K562 (cell line): ENCODE measurements at regions not wholly inside any gene's neighbourhood (a gene's known extent, or its start where the extent isn't known, plus 50 kb on each side); places are given as distances from the start of the nearest gene placed in this dataset.

Experiments used
- CTCF ChIP-seq, 3 experiments: IDR thresholded peaks in 2 of 3; conservative IDR thresholded peaks in 1 of 3; 2 replicates each; pipeline ENCODE4 v1.5.1; 2011 to 2012; ENCODE audit warnings: low read length in 3 of 3, mild to moderate bottlenecking in 3 of 3, control low read depth in 2 of 3, improper control_type of control experiment in 1 of 3, inconsistent platforms in 1 of 3, low read depth in 1 of 3, mixed read lengths in 1 of 3, moderate library complexity in 1 of 3; ENCODE audit not compliant: insufficient read depth in 2 of 3
- JUN ChIP-seq, 2 experiments: sonication (generic) in 1 of 2; formaldehyde crosslinking in 1 of 2; IDR thresholded peaks; 2 replicates each; pipeline versions ENCODE4 v1.6.1 to v1.8.0; 2012 to 2022; ENCODE audit warnings: borderline replicate concordance in 2 of 2, mild to moderate bottlenecking in 2 of 2, improper control_type of control experiment in 1 of 2, low read depth in 1 of 2, low read length in 1 of 2, missing genetic modification reagents in 1 of 2
- NFRKB ChIP-seq: fragments of 450-650 bp; IDR thresholded peaks from 2 replicates; pipeline ENCODE4 v1.6.1; 2016; ENCODE audit warnings: low read depth

DNA sequence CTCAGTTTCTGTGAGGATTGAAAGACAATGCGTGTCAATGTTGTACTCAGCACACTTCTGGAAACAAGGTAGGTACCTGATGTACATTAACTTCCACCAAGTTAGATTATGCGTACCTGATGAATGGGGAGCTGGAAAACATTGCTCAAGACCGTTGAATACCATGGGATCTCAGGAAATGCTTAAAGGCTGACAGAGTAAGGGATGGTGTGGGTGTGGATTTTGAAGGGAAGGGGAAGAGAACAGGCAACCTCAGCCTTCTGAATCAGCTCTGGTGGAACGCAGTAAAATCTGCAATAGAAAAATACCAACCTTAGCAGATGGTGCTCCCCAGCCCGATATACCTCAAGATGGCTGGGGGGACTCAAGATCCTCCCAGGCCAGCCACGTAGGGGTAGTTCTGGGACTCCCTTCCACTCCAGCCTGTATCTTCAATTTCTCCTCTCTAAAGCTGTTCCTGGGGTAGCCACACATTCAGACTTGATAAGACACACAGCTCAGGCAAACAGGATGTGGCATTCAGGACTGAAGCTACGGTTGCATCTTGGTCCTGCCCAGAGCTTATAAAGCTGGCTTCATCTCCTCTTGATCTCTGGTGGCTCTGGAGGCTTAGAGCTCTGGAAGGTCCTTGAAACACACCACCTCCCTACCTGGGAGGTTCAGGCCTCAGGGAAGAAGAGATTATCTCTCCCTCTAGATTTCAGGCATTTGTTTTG lies 111.8 kb downstream of the CTNND1 start:
- TF ChIP-seq NFRKB (no peak), JUN (IDR thresholded peaks at IDR 0.05; ENCODE audit: borderline replicate concordance, low read depth, low read length) (no peak), JUN (CRISPR knock-in tag; IDR thresholded peaks at IDR 0.05; ENCODE audit: borderline replicate concordance) (no peak), CTCF (IDR thresholded peaks at IDR 0.05 in 2 of 3, conservative IDR thresholded peaks at IDR 0.05 in 1 of 3; ENCODE audit: insufficient read depth in 2 of 3, low read depth in 1 of 3, low read length in 3 of 3) (no peak)
